ENCODE measurements at regions not wholly inside any gene's neighbourhood (a gene's known extent, or its start where the extent isn't known, plus 50 kb on each side); places are given as distances from the start of the nearest gene placed in this dataset.

GRCh38 chr7:131633342-131633843 is 77.0 kb upstream of the PODXL start:
- no peak for TF ChIP-seq POLR2AphosphoS5 (IDR thresholded peaks at IDR 0.05; ENCODE audit: low read depth, low read length)
- TF ChIP-seq POLR2A (IDR thresholded peaks at IDR 0.05; ENCODE audit: low read depth, low read length): no peak
- TF ChIP-seq TAF1 (IDR thresholded peaks at IDR 0.05; ENCODE audit: low read depth, low read length): no peak
- no peak for TF ChIP-seq SPI1 (IDR thresholded peaks at IDR 0.05; ENCODE audit: low read depth, low read length)
- TF ChIP-seq PAX5 (IDR thresholded peaks at IDR 0.05; ENCODE audit: insufficient read depth, low read length, severe bottlenecking): no peak
